ENCODE measurements at regions not wholly inside any gene's neighbourhood (a gene's known extent, or its start where the extent isn't known, plus 50 kb on each side); places are given as distances from the start of the nearest gene placed in this dataset.

- DNase-seq (ENCODE audit: low read depth in 1 of 2, low spot score in 1 of 2): no peak
Measured at GRCh38 chr1:39085174-39085573, 59.0 kb downstream of the NDUFS5 start.

DNA sequence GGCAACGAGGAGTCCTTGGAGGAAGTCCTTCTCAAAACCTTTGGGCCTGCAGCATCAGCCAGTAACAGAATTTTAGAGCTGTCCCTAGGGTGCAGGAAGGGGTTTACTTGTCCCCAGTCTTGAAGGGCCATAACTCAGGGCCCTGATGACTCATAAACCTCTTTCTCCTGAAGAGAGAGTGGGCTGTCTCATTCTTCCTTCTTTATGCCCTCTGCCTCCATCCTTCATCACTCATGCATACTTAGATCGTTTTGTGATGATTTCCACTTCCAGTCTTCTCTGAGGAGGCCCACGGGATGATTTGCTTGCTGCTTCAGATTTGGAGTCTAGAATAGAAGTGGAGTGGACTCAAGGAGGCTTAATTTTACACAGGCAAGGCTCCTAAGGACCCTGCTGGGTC is 60.2 kb downstream of the NDUFS5 start:
- DNase-seq (ENCODE audit: low read depth in 1 of 2, low spot score in 1 of 2): no peak

DNA sequence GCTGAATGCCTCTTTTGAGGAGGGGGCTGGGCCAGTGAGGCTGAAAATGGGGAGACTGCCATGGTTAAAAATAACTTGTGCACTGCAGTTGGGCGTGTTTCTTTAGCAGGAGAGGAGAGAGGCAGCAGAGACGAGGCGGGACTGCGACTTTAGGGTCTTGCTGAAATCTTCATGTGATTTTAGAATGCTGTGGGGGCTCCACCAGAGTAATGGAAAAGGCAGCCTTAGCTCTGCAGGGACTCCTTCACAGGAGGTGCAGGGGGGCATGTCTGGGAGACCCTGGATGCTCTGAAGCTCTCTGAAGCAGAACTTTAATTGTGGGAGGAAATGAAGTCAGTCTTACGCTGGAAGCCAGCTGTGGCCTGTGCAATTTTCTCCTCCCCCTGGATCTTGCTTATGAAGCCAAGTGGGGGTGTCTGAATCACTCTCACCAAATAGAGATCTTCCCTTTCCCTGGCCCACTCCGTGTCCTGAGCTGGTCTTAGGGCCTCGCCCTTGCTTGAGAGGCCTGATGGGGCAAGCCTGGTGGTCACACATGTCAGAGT is 60.8 kb downstream of the NDUFS5 start:
- no peak for DNase-seq (ENCODE audit: low read depth in 1 of 2, low spot score in 1 of 2)

GRCh38 chr1:39087435-39087834 is 61.3 kb downstream of the NDUFS5 start:
- no peak for DNase-seq (ENCODE audit: low read depth in 1 of 2, low spot score in 1 of 2)

GRCh38 chr1:39088658-39089057 is 62.5 kb downstream of the NDUFS5 start:
- DNase-seq (ENCODE audit: low read depth in 1 of 2, low spot score in 1 of 2): no peak

- DNase-seq (ENCODE audit: low read depth in 1 of 2, low spot score in 1 of 2): no peak
Measured at GRCh38 chr1:39089931-39090521, 63.9 kb downstream of the NDUFS5 start.

- no peak for DNase-seq (ENCODE audit: low read depth in 1 of 2, low spot score in 1 of 2)
Measured at GRCh38 chr1:39090757-39091380, 64.7 kb downstream of the NDUFS5 start.

GRCh38 chr1:39091845-39092645 is 65.9 kb downstream of the NDUFS5 start:
- peak; percentile 24 to 28 for DNase-seq (ENCODE audit: low read depth in 1 of 2, low spot score in 1 of 2)

- no peak for DNase-seq (ENCODE audit: low read depth in 1 of 2, low spot score in 1 of 2)
Measured at GRCh38 chr1:39094685-39095084, 68.5 kb downstream of the NDUFS5 start.

- peak in 1 of 2 donors; percentile 44 for DNase-seq (ENCODE audit: low read depth in 1 of 2, low spot score in 1 of 2)
Measured at GRCh38 chr1:39098546-39099250, 72.5 kb downstream of the NDUFS5 start.

DNA sequence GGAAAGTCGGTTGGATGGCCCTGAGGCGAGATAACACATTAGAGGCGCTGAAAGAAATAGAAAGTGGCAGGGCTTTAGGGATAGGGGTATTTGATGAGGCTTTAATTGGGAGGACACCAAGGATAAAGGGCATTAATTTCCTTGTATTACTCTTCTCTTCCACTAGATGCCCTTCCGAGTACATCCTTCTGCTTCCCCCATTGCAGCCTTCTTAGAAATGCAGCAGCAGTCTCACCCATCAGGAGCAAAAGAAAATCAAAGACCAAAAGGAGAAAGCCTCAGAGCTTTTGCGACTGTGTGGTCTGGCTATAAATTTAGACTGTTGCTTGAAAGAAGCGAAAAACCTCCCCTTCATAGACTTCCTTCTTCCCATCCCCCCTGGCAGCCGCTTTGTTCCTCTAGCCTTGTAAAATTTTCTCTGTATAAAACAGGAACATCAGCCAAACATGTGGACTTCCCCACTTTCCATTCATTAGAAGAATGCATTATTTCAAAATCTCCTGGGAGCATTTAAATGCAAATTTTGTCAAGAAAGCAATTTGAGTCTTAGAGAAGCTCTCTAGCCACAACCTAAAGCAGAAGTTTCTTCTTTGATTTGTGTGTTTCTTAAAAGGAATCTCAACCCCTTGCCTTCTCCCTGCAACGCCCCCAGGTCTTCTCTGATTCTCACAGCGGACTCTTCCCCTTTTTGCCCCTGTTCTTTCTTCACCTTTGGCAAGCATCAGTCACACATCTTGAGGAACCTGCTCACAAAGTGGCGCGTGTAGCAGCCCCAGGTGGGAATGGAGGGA is 76.6 kb downstream of the NDUFS5 start:
- DNase-seq (ENCODE audit: low read depth in 1 of 2, low spot score in 1 of 2): no peak

DNA sequence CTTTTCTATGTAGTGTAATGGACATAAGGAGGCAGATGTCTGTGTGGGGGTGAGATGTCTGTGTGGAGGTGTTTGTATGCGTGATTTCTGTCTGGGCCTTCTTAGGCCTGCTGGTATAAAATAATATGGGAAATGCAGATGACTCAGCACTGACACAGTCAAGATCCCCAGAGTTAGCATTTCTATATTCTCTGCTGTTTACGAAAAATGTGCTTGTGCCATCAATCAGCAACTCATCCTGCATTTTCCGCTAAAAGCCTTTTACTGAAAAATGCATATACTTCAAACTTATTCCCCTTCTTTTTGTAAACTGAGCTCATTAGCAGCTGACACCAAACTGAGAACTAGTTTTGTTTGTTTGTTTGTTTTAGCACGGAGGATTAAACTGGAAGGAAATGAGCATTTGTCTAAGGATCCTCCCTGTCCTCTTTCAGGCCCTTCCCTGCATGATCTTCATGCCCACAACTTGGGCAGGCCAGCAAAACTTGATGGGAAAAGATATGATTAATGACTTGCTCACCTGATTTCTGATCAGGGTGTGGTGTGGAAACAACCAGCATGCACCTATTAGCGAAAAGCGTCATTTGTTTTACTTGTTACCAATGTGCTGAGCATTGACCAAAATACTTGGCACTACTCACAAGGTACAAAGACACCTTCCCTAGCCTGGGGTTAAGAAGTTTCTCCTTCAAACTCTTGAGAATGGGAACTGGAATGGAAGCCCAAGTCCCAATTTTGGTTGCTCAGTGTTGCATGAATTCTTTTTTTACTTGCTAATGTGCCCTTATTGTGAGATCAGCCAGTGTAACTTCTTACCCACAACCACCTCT is 77.4 kb downstream of the NDUFS5 start:
- DNase-seq (ENCODE audit: low read depth in 1 of 2, low spot score in 1 of 2): no peak

- no peak for DNase-seq (ENCODE audit: low read depth in 1 of 2, low spot score in 1 of 2)
Measured at GRCh38 chr1:39104158-39105060, 78.3 kb downstream of the NDUFS5 start.

DNA sequence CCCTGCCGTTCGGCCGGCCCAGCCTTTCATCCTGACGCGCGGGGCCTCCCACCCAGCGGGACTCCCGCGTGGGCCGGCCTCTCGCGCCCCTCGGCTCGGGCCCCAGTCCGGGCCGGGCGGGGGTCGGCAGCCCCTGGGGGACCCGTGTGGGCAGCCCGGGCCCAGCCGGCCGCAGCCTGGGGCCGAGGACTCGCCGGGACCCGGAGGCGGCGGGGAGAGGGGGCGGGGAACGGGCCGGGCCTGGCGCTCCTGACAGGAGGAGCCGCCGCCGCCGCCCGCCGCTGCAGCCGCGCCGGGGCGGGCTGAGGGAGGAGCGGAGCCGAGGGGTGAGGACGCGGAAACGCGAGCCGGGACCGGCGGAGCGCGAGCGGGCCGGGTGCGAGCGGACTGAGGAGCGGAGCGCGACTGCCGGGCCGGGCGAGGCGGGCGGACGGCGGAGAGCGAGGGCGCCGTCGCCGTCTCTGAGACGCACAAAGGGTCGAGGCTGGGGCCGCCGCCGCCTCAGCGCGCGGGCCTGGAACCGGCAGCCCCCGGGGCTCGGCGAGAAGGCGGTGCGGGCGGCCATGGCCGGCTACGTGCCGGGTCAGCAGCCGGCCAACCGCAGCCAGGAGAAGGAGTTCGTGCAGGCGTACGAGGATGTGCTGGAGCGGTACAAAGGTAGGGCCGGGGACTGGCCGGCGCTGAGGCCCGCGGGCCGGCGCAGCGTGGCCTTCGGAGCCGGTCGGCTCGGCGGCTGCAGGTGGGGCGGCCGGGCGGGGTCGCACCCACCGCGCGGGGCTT is 79.1 kb downstream of the NDUFS5 start:
- DNase-seq (ENCODE audit: low read depth in 1 of 2, low spot score in 1 of 2): peak; percentile 21 to 47

GRCh38 chr1:39105841-39106765 is 80.0 kb downstream of the NDUFS5 start:
- peak in 1 of 2 donors; percentile 11 for DNase-seq (ENCODE audit: low read depth in 1 of 2, low spot score in 1 of 2)

- no peak for DNase-seq (ENCODE audit: low read depth in 1 of 2, low spot score in 1 of 2)
Measured at GRCh38 chr1:39106801-39107327, 80.7 kb downstream of the NDUFS5 start.
